Stomach (tissue), 4 donors: ENCODE measurements at regions not wholly inside any gene's neighbourhood (a gene's known extent, or its start where the extent isn't known, plus 50 kb on each side); places are given as distances from the start of the nearest gene placed in this dataset.

ENCODE experiments used
- POLR2AphosphoS5 ChIP-seq, 3 donors: sonication (generic); formaldehyde crosslinking; IDR thresholded peaks; one replicate each; pipeline ENCODE4 v1.6.1; 2016; ENCODE audit warnings: antibody characterized with exemption in 3 of 3
- TF ChIP-seq, protein P1 (sequence below), 7 experiments: fragments of 450-650 bp in 4 of 7; fragments of 200-600 bp in 3 of 7; sonication (generic) in 3 of 7; IDR thresholded peaks; one replicate each; pipeline ENCODE4 v1.5.1; 2016 to 2019; ENCODE audit warnings: antibody characterized with exemption in 7 of 7, control low read depth in 2 of 7, mild to moderate bottlenecking in 1 of 7

DNA sequence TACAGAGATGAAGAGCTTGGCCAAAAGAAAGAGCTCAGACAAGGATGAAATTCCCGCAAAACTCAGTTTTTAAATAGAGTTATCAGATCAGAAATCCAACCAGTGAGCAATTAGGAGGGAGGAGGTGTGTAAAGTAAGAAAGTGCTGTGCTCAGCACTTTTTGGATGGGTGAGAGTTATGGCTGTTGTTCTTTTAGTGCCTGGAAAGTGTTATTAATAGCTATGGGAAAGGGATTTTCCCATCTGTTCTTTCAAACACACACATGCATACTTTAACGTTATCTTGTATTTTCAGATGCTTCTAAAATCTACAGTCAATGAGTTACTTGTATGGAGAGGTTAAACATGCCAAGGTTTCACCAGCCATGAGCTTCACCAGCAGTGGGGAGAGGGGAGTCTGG is 107.3 kb upstream of the TMEM72 start:
- TF ChIP-seq, protein P1, sequence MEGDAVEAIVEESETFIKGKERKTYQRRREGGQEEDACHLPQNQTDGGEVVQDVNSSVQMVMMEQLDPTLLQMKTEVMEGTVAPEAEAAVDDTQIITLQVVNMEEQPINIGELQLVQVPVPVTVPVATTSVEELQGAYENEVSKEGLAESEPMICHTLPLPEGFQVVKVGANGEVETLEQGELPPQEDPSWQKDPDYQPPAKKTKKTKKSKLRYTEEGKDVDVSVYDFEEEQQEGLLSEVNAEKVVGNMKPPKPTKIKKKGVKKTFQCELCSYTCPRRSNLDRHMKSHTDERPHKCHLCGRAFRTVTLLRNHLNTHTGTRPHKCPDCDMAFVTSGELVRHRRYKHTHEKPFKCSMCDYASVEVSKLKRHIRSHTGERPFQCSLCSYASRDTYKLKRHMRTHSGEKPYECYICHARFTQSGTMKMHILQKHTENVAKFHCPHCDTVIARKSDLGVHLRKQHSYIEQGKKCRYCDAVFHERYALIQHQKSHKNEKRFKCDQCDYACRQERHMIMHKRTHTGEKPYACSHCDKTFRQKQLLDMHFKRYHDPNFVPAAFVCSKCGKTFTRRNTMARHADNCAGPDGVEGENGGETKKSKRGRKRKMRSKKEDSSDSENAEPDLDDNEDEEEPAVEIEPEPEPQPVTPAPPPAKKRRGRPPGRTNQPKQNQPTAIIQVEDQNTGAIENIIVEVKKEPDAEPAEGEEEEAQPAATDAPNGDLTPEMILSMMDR (IDR thresholded peaks at IDR 0.05), result no peak
- TF ChIP-seq POLR2AphosphoS5 (IDR thresholded peaks at IDR 0.05), result no peak
